Brain microvascular endothelial cell (primary cell): ENCODE measurements at regions not wholly inside any gene's neighbourhood (a gene's known extent, or its start where the extent isn't known, plus 50 kb on each side); places are given as distances from the start of the nearest gene placed in this dataset.

Experiments used
- DNase-seq: peaks from one replicate; pipeline ENCODE4 v3.0.0-alpha.2; 2020
- H3K27ac ChIP-seq: fragments of 250-450 bp; sonication (Bioruptor Pico); 2 replicates; pipeline ENCODE4 v1.5.1; 2020; ENCODE audit warnings: mild to moderate bottlenecking, moderate library complexity
- H3K27me3 ChIP-seq: fragments of 250-450 bp; sonication (Bioruptor Pico); replicated peaks from 2 replicates; pipeline ENCODE4 v1.5.1; 2020; ENCODE audit warnings: mild to moderate bottlenecking
- H3K36me3 ChIP-seq: fragments of 250-450 bp; sonication (Bioruptor Pico); replicated peaks from 2 replicates; pipeline ENCODE4 v1.5.1; 2020; ENCODE audit warnings: mild to moderate bottlenecking
- H3K4me3 ChIP-seq: 2 replicates; pipeline ENCODE4 v1.5.1; 2011; ENCODE audit warnings: low read depth, mild to moderate bottlenecking, control low read depth, low read length, moderate library complexity
- in situ Hi-C: cut with HindIII; loops from 2 replicates; pipeline ENCODE4 v1.10.0; 2017; ENCODE audit warnings: low sequenced_read_pairs, low pct_ligation_motif_present
- TF ChIP-seq, protein P1 (sequence below): IDR thresholded peaks from 2 replicates; pipeline ENCODE4 v1.5.1; 2011; ENCODE audit warnings: low read depth, mild to moderate bottlenecking, moderate library complexity, low read length, control low read depth, inconsistent platforms; ENCODE audit errors: missing control alignments

- H3K27me3 ChIP-seq: no peaks in the 10 kb centered on the region
- no peaks in the 10 kb centered on the region for H3K36me3 ChIP-seq
- TF ChIP-seq, protein P1, sequence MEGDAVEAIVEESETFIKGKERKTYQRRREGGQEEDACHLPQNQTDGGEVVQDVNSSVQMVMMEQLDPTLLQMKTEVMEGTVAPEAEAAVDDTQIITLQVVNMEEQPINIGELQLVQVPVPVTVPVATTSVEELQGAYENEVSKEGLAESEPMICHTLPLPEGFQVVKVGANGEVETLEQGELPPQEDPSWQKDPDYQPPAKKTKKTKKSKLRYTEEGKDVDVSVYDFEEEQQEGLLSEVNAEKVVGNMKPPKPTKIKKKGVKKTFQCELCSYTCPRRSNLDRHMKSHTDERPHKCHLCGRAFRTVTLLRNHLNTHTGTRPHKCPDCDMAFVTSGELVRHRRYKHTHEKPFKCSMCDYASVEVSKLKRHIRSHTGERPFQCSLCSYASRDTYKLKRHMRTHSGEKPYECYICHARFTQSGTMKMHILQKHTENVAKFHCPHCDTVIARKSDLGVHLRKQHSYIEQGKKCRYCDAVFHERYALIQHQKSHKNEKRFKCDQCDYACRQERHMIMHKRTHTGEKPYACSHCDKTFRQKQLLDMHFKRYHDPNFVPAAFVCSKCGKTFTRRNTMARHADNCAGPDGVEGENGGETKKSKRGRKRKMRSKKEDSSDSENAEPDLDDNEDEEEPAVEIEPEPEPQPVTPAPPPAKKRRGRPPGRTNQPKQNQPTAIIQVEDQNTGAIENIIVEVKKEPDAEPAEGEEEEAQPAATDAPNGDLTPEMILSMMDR: no peak
- no peak overlapping the region for H3K4me3 ChIP-seq
- no peak overlapping the region for H3K27ac ChIP-seq
- in situ Hi-C loops: no loop called here
- DNase-seq: no peak
Measured at GRCh38 chr3:19070325-19070724, 78.0 kb upstream of the KCNH8 start.

- no peak for DNase-seq
- TF ChIP-seq, protein P1: no peak
- no peak overlapping the region for H3K27ac ChIP-seq
- no peaks in the 10 kb centered on the region for H3K36me3 ChIP-seq
- in situ Hi-C loops: no loop called here
- no peaks in the 10 kb centered on the region for H3K27me3 ChIP-seq
- H3K4me3 ChIP-seq: no peak overlapping the region
Measured at GRCh38 chr3:19065027-19065426, 83.3 kb upstream of the KCNH8 start.

DNA sequence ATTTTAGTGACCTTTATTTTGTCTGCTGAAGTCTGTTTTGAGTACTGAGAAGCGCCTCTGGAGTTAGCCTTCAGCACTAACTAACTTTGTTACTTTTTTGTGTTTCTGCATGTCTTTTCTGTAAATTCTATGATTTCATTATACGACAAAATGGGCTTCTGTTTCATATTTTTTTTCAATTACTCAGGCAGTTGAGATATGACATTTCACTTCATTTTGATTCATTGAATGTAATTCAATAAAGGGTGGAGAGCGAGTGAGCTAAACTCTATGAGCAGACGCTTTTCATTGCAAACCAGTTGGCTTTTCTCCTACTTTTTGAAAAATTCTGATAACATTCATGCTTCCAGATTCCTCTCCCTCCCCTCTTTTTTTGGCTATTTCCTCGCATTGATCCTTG lies 84.4 kb upstream of the KCNH8 start:
- TF ChIP-seq, protein P1: no peak
- H3K27me3 ChIP-seq: no peaks in the 10 kb centered on the region
- H3K4me3 ChIP-seq: no peak overlapping the region
- H3K27ac ChIP-seq: no peak overlapping the region
- in situ Hi-C loops: no loop called here
- H3K36me3 ChIP-seq: no peaks in the 10 kb centered on the region
- no peak for DNase-seq

DNA sequence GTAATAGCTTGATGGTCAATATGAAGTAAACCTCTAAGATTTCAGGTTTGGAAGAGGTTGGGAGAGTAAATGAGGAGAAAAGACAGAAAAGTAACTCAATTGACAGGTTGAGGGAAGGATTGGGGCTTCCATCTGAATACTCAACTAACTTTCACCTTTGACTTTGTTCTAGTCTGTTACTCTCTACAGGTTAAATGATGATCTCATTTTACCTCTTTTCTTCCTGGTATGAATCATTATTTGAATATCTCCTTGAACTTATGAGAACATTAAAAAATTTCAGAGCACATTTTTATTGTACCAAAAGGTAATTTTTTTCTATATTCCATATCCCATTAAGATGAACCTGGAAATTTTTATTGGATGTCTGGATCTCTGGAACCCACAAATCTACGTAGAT lies 87.9 kb upstream of the KCNH8 start:
- H3K27ac ChIP-seq: no peak overlapping the region
- H3K4me3 ChIP-seq: no peak overlapping the region
- in situ Hi-C loops: no loop called here
- no peaks in the 10 kb centered on the region for H3K27me3 ChIP-seq
- no peak for DNase-seq
- TF ChIP-seq, protein P1: no peak
- H3K36me3 ChIP-seq: no peaks in the 10 kb centered on the region

DNA sequence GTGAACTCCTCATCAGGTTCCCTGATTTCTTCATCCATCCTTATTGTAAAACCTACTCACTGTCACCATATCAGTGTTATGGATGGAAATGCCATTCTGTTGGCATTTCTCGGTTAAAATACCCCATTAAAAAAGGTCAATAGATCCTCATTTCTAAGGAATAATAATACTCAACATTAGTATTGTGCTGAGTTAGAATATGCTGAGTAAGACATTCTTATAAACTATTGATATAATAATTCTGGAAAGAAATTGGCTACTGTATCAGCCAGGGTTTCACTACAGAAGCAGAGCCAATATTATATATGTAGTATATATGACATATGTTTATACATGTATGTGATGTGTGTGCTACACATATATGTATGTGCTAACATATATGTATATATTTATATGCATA lies 95.4 kb upstream of the KCNH8 start:
- in situ Hi-C loops: no loop called here
- no peak overlapping the region for H3K4me3 ChIP-seq
- TF ChIP-seq, protein P1: no peak
- no peaks in the 10 kb centered on the region for H3K27me3 ChIP-seq
- H3K36me3 ChIP-seq: no peaks in the 10 kb centered on the region
- DNase-seq: no peak
- H3K27ac ChIP-seq: no peak overlapping the region

GRCh38 chr3:19046440-19046839 lies 101.9 kb upstream of the KCNH8 start:
- Histone ChIP-seq H3K27me3 (no peaks in the 10 kb centered on the region), H3K27ac (no peak overlapping the region), H3K4me3 (no peak overlapping the region), H3K36me3 (no peaks in the 10 kb centered on the region)
- in situ Hi-C loops: no loop called here
- TF ChIP-seq, protein P1: no peak
- DNase-seq: no peak
